DMS 273 (cell line): ENCODE measurements at regions not wholly inside any gene's neighbourhood (a gene's known extent, or its start where the extent isn't known, plus 50 kb on each side); places are given as distances from the start of the nearest gene placed in this dataset.
A peak's percentile ranks its signal among the peaks of the same experiment; 100 is the strongest.
"Not testable (repeated sequence)": the region's sequence is repeated elsewhere in the genome, so short reads cannot be mapped to it uniquely, and the experiment has no call there.

Source experiments
- DNase-seq: peaks from one replicate; lab custom pipeline; 2025; ENCODE audit not compliant: unreplicated experiment; lab: John Stamatoyannopoulos, UW

DNA sequence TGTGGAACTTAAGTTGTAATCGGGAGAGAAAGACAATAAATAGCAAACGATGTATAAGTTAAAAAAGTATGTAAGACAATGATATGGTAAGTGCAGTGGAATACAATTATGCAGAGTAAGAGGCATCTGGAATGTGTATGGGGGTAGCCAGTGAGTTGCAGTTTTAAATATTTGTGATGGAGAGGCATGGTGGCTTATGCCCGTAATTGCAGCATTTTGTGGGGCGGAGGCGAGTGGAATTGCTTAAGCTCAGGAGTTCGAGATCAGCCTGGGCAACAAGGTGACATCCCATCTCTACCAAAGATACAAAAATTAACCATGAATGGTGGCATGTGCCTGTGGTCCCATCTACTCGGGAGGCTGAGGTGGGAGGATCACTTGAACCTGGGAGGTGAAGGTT, 52.5 kb upstream of the WDFY3 start:
- no peak for DNase-seq

DNA sequence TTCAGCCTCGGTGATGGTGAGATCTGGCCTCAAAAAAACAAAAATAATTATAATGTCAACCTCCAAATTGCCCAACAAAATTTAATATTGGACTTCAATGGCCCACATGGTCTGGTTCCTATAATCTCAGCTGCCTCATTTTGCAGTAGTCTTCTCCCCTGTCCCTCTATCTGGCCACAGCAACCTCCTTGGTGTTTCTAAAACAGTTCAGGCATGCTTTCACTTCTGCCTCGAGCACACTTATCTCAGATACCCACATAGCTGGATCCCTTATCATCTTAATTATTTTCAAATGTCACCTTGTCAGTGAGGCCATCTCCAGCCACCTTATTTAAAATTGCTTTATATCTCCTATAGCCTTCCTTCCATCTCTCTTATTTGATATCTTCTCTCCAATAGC, 52.9 kb upstream of the WDFY3 start:
- no peak for DNase-seq

DNA sequence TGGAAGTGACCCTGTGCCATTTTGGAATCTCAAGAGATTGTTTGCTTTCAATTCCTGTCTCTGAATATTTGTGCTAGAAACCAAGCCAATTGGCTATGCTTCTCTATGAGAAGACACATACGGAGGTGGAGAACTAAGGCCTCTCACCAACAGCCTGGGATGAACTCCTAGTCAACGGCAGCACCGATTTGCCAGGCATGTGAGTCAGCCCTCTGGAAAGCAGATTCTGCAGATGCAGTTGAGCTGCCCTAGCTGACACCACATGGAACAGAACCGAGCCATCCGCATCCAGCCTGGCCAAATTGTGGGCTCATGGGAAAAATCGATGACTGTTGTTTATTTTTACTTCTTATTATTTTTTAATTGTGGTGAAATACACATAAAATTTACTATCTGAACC, 58.2 kb upstream of the WDFY3 start:
- no peak for DNase-seq

DNA sequence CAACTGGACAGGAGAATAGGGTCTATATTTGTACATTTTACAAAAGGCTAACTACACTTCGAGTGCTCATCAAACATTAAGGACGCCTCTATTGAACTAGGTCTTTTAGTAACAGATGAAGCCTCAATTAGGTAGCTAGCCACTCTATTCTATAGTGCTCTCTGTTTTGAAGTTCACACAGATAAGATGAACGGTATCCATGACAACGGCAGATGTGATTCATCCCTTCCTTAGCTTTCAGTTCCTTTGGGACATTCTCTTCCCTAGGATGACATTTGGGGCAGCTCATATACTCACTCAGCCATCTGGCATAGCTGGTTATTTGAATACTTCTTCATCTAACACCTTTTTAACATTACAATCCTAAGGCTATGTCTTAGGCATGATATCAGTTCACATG, 62.4 kb upstream of the WDFY3 start:
- peak; percentile 78 for DNase-seq

GRCh38 chr4:85029453-85029852, 63.0 kb upstream of the WDFY3 start:
- DNase-seq, result peak; percentile 71

DNA sequence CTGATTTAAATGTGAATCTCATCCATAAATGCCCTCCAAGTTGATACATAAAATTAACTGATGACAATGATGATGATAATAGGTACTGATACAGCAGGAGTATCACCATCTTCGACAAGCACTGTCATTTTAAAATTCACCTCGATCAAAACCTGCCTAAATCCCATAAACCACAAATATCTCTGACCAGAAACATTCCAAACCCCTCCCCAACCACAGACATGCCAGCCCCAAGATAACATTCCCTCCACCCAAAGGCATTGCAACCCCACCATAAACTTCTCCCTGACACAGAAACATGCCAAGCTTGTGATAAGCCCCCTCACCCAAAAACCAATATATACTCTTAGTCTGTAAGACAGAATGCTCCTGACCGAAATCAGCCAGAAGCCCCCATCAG, 63.7 kb upstream of the WDFY3 start:
- DNase-seq, result no peak

- DNase-seq, result not testable (repeated sequence)
Measured at GRCh38 chr4:85033838-85034237, 67.3 kb upstream of the WDFY3 start.

DNA sequence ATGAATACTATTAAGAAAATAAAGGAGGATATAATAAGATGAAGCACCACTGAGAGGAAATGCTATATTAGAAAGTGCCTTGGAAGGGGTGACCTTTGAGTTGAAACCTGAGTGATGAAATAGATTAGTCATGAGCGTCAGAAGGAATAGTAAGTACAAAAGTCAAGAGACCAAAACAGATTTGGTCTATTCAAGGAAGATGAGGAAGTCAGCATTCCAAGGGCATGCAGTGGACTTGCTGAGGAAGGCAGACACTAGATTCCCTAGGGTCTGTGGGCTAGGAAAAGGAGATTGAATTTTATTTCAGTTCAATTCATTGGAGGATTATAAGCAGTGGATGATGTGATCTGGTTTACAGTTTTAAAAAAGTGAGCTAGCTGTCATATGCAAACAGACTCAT, 73.0 kb upstream of the WDFY3 start:
- no peak for DNase-seq

- DNase-seq, result not testable (repeated sequence)
Measured at GRCh38 chr4:85043812-85044496, 77.5 kb upstream of the WDFY3 start.

GRCh38 chr4:85050736-85051135, 84.2 kb upstream of the WDFY3 start:
- no peak for DNase-seq

GRCh38 chr4:85051526-85051925, 85.0 kb upstream of the WDFY3 start:
- no peak for DNase-seq

GRCh38 chr4:85054925-85055324, 88.4 kb upstream of the WDFY3 start:
- DNase-seq, result not testable (repeated sequence)

GRCh38 chr4:85058551-85058950, 92.1 kb upstream of the WDFY3 start:
- DNase-seq, result no peak

DNA sequence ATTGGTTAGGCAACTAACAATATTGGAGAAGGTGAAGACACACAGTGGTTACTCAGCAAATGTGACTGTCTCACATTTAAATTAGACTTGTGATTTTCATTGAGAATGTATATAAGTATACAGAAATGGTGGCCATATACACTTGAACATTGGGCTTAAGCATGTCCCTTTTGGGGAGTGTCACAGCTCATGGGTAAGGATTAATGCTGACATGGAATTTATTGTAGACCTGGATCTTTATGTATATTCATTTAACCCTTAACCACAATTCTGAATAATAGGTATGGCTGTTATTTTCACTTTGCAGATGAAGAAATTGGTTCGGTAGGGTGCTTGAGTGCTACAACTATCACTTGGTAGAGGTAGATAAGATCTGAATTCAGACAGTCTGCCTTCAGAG, 95.5 kb upstream of the WDFY3 start:
- no peak for DNase-seq

GRCh38 chr4:85062466-85062865, 96.0 kb upstream of the WDFY3 start:
- no peak for DNase-seq

- no peak for DNase-seq
Measured at GRCh38 chr4:85067342-85067741, 100.9 kb upstream of the WDFY3 start.

- no peak for DNase-seq
Measured at GRCh38 chr4:85078016-85078415, 111.5 kb upstream of the WDFY3 start.

DNA sequence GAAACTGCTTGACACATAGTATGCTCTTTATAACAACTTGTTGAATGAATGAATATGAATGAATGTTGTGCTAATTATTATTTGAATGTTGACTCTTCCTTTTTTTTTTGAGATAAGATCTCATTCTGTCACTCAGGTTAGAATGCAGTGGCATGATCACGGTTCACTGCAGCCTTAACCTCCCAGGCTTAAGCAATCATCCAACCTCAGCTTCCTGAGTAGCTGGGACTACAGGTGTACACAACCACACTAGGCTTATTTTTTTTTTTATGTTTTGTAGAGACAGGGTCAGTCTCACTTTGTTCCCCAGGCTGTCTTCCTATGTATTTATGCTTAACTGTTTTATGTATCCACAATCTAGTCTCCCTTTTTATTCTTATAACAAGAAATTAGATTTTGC, 114.7 kb upstream of the WDFY3 start:
- DNase-seq, result no peak

DNA sequence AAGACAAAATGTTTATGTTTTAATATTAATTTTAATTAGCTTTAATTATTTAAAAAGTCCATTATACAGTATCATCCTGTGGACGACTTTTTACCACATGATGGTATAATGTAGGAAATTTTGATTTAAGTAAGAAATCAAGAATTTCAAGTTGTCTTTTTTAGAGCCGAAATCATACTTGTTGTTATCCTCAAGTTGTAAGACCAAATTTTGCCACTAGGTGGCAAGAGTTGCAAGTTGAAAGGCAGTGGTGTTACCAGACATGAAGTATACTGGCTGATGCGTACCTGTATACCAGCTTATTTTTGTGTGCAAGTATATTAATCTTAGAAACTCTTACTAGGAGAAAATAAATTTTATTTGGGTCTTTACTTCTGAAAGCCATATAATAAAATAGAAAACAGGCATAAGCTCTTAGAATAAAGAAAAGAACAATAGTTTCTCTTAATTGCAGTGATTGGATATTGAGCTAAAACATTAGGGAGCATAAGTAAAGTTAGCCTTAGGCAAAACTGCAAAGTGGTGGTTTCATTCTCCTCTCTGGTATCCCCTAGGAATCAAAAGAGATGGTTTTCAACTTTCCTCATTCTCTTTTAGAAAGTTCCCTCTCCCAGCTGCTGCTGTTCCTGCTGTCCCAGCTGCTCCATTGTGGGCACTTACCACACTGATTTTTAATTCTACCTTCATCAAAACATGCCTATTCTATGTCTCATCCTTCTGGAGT, 118.0 kb upstream of the WDFY3 start:
- DNase-seq, result peak; percentile 85

DNA sequence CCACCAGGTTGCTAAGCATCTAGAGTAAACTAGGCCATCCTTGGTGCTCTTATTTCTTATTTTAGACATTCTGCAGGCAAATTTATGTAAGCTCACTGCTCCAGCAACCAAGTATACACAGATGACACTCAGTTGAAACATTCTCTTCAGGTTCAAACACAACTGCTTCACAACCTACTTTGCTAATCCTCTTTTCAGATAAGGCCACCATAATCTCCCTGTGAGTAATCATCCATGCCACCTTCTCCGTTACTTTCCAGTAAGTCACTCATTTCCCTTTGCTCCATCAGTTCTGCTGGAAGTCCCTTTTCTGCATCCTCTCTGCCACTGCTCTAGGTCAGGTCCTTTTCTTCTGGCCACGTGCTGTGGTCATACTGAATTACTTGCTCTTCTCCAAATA, 120.2 kb upstream of the WDFY3 start:
- no peak for DNase-seq

DNA sequence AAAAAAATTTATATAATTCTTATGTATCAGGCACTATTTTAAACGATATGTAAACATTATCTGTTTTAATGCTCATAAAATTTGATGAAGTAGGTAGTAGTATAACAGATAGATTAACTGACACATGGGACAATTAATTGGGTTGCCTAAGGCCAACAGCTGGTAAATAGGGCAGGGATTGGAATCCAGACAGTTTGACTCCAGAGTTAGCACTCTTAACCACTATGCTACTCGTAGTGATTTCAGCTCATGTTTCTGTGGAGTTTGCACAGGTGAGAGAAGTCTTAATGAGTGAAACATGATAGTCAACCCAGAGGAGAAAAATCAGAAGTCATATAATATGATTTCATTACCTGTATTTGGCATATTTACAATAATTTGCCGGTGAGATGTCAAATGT, 126.0 kb upstream of the WDFY3 start:
- DNase-seq, result peak; percentile 22

DNA sequence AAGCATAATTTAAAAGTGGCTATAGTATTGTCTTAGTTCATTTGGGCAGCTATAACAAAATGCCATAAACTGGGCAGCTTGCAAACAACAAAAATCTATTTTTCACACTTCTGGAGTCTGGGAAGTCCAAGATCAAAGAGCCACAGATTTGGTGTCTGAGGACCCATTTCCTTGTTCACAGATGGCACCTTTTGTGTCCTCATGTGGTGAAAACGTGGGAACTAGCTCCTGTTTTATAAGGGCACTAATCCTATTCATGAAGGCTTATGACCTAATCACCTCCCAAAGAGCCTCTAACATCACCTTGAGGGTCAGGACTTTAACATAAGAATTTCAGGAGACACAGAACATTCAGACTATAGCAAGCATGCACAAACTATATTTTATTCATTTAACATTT, 126.5 kb upstream of the WDFY3 start:
- DNase-seq, result peak; percentile 10

DNA sequence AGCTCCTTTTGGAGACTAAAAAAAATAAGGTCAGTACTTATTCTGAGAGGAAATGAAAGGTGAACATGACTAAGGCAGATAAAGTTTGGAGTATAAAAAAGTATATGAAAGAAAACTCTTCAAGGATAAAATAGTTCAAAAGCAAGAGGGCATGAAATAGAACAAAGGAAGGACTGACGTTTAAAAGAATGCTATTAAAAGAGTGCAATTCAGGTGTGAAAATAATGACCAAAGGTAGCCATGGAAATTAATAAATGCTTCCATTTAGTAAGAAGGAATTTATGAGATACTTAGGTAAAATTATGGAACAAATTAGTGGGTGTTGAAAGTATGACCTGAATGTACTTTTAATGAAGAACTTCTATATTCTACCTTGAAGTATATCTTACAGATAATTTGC, 128.2 kb upstream of the WDFY3 start:
- no peak for DNase-seq
